Activated CD8-positive, alpha-beta memory T cell treated with anti-CD3 and anti-CD28 coated beads, Interleukin-2, amount 50 U/mL, for 24 hours (primary cell): ENCODE measurements at regions not wholly inside any gene's neighbourhood (a gene's known extent, or its start where the extent isn't known, plus 50 kb on each side); places are given as distances from the start of the nearest gene placed in this dataset.
"Not testable (repeated sequence)": the region's sequence is repeated elsewhere in the genome, so short reads cannot be mapped to it uniquely, and the experiment has no call there.

ENCODE experiments used
- DNase-seq: peaks from one replicate; pipeline ENCODE4 v3.0.0-alpha.2; 2020; ENCODE audit errors: extremely low read depth

DNA sequence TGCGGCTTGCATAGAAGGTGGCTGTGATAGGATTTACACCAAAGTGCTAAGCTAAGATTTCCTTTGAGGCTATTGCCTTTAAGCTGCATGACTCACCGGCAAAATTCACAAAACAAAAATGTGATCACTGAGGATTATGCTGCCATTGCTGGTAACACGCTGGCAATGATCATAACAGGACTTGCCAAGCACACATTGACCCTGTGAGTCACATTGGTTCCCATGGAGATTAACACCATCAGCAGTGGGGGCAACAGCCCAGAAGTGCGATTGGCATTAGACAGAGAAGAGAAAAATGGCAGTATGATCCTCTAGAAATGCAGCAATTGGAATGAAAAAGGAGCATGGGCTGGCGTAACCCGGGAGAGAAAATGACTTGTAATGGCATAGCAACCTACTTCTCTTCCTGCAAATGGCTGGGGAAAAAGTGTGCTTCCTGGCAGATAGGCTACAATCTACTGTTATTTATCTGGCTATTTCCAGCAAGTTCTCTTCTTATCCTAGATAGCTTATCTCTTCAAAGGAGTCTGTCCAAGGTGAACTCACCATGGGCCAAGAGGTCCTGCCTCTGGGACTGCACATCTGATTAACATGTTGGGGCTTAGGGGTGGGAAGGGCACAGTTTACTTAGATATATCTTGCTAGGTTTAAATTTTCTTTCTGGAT, 314.2 kb upstream of the IGFBP7 start:
- DNase-seq, result no peak

DNA sequence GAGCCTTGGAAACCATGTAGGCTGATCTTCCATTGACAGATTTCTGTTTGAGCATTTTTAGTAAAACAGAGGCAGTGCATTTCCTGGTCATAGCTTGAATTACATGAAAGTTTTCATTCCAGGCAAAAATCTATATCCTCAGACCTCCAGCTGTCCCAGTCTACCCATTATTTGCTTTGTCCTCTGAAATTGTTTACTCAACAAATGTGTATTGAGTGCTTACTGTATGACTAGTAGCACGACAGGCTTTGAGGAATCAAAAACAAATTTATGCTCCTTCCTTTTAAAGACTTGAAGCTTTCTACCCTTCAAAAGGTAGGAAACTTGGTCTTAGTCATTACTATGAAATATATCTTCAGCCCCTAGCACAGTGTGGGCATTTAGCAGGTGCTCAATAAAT, 307.9 kb upstream of the IGFBP7 start:
- DNase-seq, result no peak

DNA sequence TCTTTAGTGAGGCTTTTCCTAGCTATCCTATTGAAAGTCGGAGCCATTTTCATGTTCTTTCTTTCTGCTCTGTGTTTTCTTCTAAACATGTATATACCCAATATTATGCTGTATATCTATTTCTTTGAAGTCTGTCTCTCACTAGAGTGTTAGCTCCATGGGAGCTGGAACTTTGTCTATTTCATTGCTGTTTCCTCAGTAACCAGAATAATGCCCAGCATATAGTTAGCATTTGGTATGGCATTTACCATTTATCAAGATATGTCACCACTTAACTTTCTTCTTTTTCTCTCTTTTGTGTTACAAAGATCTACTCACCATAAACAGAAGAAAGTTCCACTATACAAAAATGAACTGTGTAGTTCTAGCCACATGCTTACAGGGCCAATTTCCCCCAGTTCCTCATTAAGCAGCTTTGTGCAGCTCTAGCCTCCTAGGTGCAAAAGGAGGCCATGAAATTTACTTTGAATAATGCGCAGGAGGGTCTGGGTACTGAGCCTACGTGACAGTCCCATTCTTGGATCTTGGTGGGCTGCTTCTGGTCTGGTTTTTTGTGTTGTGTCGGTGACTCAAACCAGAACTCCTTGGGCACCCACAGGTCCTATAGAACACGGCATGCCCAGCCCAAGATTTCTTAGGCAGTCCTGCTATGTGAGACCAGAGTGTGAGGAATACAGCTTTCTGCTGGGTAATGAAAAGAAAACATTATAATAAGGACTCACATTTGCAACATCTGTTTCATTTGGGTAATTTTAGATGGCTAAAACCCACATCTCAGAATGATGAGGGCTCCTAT, 302.3 kb upstream of the IGFBP7 start:
- no peak for DNase-seq

DNA sequence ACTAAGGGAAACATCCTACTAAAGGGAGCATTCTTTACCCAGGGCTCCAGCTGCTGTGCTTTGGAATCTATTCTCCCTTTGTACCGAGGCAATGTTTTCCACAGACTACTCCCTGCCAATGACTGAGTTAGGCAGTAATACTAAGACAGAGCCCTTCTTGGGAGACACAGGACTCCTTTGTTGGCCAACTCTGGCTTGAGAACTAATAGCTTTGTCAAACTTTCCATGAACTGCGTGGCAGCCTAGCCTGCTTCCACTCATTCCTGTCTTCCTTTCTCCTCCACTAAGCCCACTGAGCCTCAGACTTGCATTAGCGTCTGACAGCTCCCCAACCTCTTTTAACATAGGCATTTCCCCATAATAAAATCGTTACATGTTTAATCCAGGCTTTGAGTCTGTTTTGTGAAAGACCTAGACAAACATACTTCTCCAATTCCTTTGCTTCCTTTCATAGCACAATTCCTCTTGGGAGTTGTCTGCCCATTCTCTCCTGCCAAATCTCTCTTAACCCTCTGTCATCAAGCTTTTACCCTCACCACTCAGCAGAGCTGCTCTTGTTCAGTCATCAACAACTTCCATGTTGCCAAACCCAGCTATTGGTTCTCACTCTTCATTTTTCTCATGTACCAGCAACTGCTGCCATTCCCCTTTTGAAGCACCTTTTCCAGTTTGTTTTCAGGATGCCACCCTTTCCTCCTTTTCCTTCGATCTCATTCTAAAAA, 300.3 kb upstream of the IGFBP7 start:
- DNase-seq, result no peak

DNA sequence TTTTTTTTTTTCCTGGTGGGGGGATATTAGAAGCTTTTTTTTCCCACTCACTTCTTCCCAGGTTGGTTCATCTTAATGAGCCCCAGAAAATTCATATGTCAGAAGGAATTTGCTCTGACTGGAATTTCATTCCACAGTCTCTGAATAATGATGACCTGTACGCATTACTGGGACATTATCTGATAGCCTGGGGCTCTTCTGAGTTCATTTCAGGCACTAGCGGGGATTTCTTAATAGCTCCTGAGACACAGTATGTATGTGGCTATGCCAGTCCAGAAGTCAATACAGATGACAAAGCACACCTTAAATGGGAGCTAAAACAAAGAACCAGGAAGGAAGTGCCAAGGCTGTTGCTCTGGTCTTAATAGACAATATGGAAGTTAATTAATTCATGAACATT, 295.2 kb upstream of the IGFBP7 start:
- DNase-seq, result no peak

DNA sequence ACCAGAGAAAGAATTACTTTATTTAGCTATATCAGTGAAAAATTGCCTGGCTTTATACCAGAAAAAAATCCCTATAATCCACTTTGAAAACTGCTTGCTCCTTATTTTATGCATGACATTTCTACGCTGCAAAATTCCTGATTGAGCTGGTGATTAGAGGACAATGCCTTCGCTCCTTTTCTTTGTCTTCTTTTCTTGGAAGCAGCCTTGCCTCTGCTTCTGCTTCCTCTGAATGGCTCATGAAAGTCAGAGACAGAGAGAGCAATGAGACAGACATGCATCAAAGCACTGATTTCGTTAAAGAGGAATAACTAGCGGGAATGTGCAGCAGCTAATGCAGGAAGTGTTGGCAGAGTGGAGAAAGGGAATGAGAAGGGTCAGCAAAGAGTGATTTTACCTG, 294.3 kb upstream of the IGFBP7 start:
- DNase-seq, result no peak

DNA sequence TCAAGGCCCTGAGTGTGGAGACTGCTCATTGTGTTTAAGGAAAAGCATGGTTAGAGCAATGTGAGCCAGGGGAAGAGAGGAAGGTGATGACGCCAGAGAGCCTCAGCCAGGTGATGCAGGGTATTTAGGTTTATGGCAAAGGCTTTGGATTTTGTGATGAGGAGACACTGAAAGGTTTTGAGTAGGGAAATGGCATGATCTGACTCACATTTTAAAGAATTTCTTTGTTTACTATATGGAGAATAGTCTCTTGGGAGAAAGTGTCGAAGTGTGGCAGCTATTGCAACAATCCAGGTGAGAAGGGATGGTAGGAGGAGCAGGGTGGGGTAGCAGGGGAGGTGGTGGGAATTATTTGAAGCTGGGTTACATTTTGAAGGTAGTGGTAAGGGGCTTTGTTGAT, 293.4 kb upstream of the IGFBP7 start:
- no peak for DNase-seq

DNA sequence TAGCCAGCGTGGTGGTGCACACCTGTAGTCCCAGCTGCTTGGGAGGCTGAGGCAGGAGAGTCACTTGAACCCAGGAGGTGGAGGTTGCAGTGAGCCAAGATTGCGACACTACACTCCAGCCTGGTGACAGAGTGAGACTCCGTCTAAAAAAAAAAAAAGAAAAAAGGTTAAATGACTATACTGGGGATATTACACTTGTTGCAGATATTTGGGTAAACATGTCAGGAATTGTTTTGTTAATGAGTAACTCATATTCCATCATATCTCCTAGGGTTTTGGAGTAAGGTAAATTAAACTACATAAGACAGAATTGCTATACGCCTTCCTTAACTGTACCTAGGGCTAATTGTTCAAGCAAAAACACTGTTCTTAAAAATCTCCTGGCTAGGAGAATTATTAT, 291.4 kb upstream of the IGFBP7 start:
- DNase-seq, result no peak

DNA sequence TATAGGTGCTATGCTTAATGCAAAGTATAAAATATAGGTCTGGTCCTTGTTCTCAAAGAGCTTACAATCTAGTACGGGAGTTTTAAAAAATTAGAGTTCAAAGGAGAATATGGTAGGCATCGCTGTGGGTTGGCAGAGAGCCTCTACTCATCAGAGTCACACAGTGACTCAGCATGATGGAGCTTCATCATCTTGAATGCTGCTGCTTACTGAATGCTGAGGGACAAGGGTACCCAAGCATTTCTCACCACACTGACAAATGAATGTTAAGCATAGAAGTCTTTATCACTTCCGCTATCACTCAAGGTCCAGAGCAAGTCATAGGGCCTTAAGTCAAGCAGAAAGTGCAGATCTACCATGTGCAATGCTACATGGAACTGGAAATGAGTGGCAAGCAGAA, 268.6 kb upstream of the IGFBP7 start:
- DNase-seq, result no peak

DNA sequence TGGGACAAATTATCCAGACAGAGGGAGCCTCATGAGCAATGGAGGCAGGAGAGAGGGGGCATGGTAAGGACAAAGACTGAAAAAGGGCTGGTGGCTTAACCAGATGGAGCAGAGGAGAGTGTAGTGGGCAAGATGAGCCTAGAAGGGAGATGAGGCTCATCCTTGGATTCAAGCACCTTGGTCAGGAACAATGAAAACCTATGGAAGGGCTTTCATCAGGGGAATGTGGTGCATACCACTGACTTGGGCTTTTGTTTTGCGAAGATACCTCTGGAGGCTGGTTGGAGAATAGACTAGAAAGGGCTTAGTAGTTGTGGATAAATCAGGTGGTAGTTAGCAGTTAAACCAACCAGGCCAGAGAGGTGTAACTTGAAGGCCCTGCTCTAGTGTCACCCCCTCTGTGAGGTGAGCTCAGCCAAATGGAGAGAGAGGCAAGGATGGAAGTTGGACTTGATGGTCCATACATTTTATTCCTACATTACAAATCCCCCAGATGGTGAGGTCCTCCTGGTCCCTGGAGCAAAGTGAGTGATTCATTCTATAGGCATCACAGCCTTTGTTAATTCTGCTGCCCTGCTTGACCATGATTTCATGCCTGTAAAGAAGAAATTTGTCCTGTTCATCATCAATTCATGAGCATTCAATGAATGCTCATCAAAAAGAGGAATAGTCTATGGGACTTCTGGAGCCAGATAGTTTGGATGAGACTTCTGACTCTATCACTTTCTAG, 264.8 kb upstream of the IGFBP7 start:
- no peak for DNase-seq

DNA sequence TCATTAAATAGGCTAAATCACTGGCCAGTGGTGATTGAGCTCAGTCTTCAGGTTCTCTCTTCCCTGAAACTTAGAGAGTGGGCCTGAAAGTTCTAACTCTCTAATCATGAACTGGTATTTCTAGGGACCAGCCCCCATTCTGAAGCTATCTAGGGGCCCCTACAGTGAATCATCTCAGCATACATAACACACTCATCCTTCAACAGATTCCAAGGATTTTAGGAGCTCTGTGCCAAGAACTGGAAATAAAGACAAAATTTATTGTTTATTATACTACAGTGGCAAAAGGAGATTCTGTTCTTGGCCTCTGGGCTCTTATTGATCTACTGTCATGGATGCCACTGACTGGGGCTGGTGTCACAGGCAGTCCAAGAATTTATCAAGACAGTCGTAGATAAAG, 263.8 kb upstream of the IGFBP7 start:
- no peak for DNase-seq

DNA sequence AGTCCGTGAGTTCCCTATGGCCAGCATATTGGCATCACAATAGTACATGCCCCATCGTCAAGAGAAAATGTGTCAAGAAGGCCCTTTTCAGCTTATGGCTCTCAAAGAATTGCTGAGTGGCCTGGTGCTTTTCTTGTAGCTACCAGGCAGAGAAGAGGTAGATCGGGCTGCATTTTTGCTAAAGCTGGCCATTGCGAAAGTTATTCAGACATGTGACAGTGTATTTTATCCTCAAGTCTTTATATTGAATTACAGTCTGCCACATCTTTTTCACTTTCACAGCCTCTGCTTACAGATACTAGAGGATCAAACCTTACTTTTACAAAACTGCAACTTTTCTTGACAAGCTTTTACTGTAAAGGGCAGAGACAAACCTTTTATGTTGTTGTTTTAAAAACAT, 261.5 kb upstream of the IGFBP7 start:
- DNase-seq, result no peak

DNA sequence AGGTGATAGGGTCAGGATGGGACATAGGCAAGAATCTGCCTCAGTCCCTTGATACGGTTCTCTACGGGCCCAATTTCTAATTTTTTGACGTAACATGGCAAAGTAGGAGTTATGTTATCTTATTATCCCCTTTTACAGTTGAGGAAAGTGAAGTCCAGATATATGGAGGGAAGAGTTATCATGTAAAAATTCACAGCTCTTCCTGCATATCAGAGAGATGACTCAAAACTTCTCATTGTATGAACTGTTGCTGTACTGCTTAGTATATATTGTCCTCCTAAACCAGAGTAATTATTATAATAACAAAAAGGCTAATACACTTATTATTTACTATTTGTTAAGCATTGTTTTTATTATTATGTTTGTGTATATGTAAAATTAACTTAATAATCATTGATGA, 260.5 kb upstream of the IGFBP7 start:
- DNase-seq, result no peak

DNA sequence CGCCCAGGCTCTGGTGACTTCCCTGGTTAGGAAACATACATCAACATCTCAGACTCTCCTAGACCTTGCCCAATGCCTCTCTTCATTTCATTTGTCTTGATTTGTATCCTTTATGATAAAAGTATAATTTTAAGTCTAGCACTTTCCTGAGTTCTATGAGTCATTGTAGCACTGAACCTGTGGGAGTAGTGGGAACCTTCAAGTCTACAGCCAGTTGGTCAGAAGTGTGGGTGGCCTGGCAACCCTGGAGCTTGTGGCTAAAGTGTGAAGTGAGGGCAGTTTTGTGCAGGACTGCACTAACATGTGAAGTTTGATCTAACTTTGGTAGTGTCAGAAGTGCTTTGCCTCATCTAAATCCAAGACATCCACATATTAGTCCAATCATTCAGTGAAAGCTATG, 259.3 kb upstream of the IGFBP7 start:
- DNase-seq, result no peak

DNA sequence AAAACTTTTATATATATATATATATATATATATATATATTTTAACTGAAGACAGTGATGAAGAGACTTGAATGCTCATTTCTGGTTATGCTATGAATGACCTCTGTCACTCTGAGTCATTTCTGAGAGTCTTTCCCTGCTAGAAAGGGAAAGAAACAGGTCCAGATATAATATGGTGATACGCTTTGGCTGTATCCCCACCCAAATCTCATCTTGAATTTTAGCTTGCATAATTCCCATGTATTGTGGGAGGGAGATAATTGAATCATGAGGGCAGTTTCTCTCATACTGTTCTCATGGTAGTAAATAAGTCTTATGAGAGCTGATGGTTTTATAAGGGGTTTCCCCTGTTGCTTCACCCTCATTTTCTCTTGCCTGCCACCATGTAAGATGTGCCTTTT, 254.1 kb upstream of the IGFBP7 start:
- DNase-seq, result no peak

DNA sequence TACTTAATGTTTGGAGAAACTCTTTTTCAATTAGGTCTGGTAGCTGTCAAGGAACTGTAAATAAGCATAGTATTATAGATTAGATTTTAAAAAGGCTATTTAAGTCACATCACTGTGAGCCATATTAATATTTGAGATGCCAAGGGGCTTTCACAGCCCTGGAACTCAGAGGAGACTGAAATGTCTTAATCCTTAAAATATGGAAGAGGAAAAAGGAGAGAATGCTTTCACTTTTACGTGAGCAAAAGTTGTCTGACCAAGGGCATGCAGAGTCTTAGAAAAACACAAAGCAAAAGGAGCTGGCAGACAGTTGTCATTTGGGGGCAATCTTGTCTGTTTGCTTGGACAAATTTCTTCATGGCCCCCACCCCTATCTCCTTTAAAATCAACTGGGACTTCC, 253.2 kb upstream of the IGFBP7 start:
- no peak for DNase-seq

DNA sequence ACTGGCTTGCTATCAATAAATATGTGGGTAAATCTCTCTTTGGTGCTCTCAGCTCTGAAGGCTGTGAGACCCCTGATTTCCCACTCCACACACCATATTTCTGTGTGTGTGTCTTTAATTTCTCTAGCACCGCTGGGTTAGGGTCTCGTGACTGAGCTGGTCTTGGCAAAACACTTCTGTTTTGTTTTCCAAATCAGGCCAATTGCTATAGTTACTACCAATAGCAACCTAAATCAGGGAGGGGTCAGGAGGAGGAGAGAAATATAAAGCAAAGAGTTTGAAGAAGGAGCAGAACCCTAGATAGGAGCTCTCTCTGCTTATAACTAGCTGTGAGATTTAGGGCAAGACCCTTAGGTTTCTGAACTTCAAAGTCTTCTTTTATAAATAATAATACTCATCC, 250.5 kb upstream of the IGFBP7 start:
- no peak for DNase-seq

DNA sequence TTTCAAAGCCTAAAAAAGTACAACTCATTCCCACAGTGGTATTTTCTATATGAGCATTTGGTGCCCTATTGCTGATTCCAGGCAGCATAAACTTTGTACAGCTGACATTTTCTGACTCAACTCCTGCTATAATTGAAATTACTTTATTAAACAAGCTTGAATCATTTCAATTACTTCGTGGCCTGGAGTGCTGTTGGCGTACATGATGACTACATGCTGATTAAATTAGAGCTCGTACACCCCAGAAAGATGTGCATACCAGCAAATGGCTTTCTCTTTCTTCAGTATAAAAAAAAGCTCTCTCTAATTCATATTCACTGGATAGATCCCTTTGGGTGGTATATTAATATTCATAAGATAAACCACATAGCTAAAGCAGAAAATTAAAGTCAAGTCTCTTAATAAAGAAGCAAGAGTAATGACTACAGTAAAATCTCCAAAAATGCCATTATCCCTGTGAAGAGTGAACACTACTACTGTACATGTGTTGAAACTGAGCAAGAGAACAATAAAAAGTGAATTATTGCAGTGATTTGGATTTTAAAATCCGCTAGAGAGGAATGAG, 245.0 kb upstream of the IGFBP7 start:
- DNase-seq, result no peak

DNA sequence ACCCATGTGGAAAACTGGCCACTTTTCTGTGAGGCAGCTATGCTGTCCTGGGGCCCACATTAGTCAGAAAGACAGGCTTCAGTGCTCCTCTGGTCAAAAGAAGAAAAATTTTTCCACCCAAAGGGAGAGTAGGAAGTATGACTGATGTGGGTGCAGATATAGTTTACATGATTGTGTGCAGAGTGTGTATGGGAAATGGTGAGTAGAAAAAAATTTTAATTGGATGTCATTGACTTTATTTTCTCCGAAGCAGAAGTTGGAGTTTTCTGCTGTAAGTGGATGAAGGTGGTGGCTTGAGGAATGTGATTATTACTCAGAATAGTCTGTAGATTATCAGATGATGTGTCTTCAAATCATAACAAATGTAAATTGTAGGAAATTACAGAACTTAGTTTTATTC, 241.5 kb upstream of the IGFBP7 start:
- no peak for DNase-seq

DNA sequence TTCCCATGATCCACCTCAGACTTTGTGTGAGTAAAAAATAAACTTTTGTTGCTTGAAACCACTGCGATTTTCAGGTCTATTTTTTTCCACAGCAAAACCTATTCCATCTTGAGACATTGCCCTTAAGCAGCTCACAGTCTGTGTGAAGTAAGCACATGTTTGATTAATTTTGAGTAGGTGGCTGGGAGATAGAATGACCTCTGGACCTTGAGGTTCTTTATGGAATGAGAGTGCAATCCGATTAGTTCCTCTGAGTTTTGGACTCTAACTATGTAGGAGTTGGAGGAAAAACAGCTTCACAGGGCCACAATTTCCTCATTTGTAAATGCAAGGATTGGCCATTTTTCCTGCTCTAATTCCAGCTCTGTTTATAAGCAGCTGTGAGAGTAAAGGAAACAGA, 234.1 kb upstream of the IGFBP7 start:
- no peak for DNase-seq

DNA sequence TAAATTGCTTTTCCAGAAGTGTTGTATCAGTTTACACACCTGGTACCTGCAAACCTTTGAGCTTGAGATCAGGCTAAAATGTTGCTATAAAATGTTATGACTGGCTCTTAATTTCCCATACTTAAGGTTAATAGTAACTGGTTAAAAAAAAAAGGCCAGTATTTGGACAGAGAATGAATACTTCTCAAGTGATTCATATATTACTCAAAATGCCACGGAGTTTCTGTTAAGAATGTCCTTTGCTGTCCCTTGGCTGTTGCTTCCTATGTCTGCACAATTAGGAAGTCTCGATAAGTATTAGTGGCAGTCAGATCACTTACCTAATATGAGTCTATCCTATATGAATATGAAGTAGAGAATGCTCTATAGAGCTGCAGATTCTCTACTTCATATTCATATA, 232.2 kb upstream of the IGFBP7 start:
- no peak for DNase-seq

DNA sequence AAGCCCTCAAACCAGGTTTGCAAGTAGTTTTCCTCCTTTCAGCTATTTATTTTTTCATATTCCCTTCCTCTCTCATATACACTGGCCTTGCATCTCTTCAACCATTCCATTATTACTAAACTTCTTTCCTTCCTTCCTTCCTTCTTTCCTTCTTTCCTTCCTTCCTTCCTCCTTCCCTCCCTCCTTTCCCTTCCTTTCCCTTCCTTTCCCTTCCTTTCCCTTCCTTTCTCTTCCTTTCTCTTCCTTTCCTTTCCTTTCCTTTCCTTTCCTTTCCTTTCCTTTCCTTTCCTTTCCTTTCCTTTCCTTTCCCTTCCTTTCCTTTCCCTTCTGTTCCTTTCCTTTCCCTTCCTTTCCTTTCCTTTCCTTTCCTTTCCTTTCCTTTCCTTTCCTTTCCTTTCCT, 228.7 kb upstream of the IGFBP7 start:
- not testable (repeated sequence) for DNase-seq
